ENCODE measurements at regions not wholly inside any gene's neighbourhood (a gene's known extent, or its start where the extent isn't known, plus 50 kb on each side); places are given as distances from the start of the nearest gene placed in this dataset.

DNA sequence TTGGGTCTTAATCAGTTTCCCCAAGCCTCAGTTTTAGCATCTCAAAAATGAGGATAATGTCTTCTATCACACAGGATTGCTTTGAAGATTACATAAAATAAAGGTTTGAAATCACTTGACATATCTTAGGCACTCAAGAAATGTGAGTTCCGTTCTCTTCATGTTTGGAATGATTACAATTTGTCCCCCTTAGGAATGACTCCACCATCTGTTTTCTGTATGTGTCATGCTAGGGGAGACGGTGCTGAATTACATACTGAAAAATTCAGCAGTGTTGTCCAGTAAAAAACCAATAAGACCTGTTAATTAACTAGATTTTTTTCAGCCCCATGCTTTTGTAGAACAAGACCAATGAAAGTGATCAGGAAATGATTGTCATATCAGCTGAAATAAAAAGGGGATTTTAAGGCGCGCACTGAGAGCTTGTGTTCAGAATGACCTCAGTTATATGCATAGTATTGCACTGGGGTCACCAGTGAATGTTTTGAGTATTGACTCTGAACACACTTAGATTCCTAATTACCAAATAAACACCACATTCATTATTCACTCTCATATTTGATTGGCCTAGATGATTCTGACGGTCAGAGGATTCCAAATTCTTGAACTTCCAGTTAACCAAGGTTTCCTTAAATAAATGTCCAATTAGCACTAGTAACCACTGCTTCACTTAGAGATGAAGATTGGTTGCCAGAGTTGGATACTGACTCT is 114.5 kb upstream of the KCNK2 start:
- TF ChIP-seq, protein P1, sequence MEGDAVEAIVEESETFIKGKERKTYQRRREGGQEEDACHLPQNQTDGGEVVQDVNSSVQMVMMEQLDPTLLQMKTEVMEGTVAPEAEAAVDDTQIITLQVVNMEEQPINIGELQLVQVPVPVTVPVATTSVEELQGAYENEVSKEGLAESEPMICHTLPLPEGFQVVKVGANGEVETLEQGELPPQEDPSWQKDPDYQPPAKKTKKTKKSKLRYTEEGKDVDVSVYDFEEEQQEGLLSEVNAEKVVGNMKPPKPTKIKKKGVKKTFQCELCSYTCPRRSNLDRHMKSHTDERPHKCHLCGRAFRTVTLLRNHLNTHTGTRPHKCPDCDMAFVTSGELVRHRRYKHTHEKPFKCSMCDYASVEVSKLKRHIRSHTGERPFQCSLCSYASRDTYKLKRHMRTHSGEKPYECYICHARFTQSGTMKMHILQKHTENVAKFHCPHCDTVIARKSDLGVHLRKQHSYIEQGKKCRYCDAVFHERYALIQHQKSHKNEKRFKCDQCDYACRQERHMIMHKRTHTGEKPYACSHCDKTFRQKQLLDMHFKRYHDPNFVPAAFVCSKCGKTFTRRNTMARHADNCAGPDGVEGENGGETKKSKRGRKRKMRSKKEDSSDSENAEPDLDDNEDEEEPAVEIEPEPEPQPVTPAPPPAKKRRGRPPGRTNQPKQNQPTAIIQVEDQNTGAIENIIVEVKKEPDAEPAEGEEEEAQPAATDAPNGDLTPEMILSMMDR (IDR thresholded peaks at IDR 0.05; ENCODE audit: insufficient read depth, low read depth, low read length) = no peak
- TF ChIP-seq EZH2 (IDR thresholded peaks at IDR 0.05; ENCODE audit: insufficient read depth, low read length) = no peak

Data from astrocyte (in vitro differentiated cells and primary cell).